GF-D8 (cell line): ENCODE measurements at regions not wholly inside any gene's neighbourhood (a gene's known extent, or its start where the extent isn't known, plus 50 kb on each side); places are given as distances from the start of the nearest gene placed in this dataset.

Experiments
- DNase-seq: peaks from one replicate; lab custom pipeline; 2025; lab: John Stamatoyannopoulos, UW

- DNase-seq, result no peak
Measured at GRCh38 chr9:36461323-36461722, 61.3 kb upstream of the RNF38 start.

- peak; percentile 95 for DNase-seq
Measured at GRCh38 chr9:36458430-36458915, 58.4 kb upstream of the RNF38 start.

- DNase-seq, result no peak
Measured at GRCh38 chr9:36457836-36458429, 57.9 kb upstream of the RNF38 start.

DNA sequence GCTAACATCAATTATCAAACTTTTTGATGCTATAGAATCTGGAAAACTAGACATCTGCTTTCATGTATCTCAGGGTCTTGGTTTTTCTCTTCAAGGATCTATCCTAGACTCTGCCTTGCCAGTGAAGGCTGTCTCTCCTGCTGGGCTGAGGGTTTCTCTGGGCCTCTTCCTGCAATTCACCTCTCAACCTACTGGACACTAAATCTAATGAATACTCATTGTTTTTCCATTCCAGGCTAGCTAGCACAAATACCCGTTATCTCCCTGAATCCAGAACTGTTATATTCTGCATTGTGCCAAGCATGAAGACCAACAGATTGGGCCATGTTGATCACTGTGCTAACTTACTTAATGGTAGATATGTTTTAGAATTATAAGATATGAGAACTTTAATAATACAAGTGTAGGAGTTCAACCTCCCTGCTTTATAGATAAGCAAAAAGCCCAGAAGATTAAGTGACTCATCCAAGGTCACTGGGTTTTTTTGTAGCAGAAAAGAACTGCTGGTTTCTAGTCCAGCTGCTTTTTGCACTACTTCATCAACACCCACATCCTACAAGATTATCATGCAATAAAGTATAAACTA is 56.5 kb upstream of the RNF38 start:
- no peak for DNase-seq

DNA sequence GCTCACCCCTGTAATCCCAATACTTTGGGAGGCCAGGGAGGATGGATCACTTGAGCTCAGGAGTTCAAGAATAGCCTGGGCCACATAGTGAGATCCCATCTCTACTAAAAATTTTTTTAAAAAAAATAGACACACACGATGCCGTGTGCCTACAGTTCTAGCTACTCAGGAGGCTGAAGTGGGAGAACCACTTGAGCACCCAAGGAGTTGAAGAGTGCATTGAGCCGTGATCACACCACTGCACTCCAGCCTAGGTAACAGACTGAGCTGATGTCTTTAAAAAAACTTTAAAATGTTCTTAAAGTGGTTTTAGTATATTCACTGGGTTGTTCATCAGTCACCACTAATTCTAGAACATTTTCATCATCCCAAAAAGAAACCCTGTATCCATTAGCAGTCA is 51.9 kb upstream of the RNF38 start:
- DNase-seq, result no peak

GRCh38 chr9:36450110-36450732 is 50.2 kb upstream of the RNF38 start:
- DNase-seq, result no peak
